AG04449 (cell line): ENCODE measurements at regions not wholly inside any gene's neighbourhood (a gene's known extent, or its start where the extent isn't known, plus 50 kb on each side); places are given as distances from the start of the nearest gene placed in this dataset.

Experiments
- CTCF ChIA-PET: fragments of 350-600 bp; formaldehyde crosslinking; extraction: SDS; loops from one replicate; lab custom pipeline; 2021; ENCODE audit warnings: antibody characterized with exemption; lab: Yijun Ruan, JAX
- POLR2A ChIA-PET: fragments of 400-600, 350-600 bp; formaldehyde crosslinking; extraction: SDS; loops from one replicate; lab custom pipeline; 2020; ENCODE audit warnings: antibody characterized with exemption, inconsistent platforms; lab: Yijun Ruan, JAX
- DNase-seq: peaks from one replicate; pipeline ENCODE4 v3.0.0-alpha.2; 2010; ENCODE audit warnings: low read depth, low spot score
- H3K4me3 ChIP-seq: 2 replicates; pipeline ENCODE4 v1.5.1; 2011; ENCODE audit warnings: low read depth, mild to moderate bottlenecking, control low read depth, low read length
- TF ChIP-seq, protein P1 (sequence below): IDR thresholded peaks from one replicate; pipeline ENCODE4 v1.5.1; 2011; ENCODE audit warnings: mild to moderate bottlenecking, moderate library complexity, low read length, control low read depth, inconsistent platforms; ENCODE audit not compliant: insufficient read depth; ENCODE audit errors: missing control alignments

DNA sequence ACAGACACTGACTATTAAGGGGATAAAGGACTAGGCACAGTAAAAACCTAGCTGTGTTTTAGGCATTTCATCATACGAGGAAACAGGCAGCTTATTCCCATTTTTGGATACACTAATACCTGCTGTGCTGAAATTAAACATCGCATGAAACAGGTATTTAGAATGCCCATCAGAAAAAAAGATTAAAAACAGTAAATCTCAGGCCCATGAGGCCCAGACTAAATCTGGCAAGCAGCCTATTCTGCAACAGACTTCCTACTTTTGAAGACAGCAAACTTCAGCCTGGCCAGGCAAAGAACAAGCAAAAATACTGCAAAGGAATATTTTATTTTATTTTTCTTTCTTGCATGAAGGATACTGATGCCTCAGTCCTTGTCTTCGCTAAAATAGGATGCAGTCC is 240.2 kb downstream of the LMO4 start:
- POLR2A ChIA-PET, result no interaction called here
- CTCF ChIA-PET, result no interaction called here
- DNase-seq, result no peak
- H3K4me3 ChIP-seq, result no peak overlapping the region
- TF ChIP-seq, protein P1, sequence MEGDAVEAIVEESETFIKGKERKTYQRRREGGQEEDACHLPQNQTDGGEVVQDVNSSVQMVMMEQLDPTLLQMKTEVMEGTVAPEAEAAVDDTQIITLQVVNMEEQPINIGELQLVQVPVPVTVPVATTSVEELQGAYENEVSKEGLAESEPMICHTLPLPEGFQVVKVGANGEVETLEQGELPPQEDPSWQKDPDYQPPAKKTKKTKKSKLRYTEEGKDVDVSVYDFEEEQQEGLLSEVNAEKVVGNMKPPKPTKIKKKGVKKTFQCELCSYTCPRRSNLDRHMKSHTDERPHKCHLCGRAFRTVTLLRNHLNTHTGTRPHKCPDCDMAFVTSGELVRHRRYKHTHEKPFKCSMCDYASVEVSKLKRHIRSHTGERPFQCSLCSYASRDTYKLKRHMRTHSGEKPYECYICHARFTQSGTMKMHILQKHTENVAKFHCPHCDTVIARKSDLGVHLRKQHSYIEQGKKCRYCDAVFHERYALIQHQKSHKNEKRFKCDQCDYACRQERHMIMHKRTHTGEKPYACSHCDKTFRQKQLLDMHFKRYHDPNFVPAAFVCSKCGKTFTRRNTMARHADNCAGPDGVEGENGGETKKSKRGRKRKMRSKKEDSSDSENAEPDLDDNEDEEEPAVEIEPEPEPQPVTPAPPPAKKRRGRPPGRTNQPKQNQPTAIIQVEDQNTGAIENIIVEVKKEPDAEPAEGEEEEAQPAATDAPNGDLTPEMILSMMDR, result no peak

DNA sequence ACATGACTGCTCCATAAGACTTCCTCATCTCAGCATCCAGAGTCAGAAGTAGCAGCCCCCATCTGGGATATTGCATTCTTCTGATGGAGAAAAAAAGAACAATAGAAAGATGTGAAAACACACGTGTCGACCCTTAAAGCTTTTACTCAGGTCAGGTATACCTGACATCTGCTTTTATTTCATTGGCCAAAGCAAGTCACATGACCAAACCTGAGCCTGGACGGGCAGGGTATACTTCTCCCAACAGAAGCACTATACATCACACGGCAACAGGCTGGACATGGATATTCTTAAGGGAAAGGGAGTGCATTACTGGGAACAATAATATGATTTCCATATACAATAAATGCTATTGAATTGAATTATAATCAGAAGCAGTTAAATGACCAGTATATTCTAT is 243.3 kb downstream of the LMO4 start:
- CTCF ChIA-PET, result no interaction called here
- POLR2A ChIA-PET, result no interaction called here
- TF ChIP-seq, protein P1, result no peak
- no peak for DNase-seq
- no peak overlapping the region for H3K4me3 ChIP-seq

DNA sequence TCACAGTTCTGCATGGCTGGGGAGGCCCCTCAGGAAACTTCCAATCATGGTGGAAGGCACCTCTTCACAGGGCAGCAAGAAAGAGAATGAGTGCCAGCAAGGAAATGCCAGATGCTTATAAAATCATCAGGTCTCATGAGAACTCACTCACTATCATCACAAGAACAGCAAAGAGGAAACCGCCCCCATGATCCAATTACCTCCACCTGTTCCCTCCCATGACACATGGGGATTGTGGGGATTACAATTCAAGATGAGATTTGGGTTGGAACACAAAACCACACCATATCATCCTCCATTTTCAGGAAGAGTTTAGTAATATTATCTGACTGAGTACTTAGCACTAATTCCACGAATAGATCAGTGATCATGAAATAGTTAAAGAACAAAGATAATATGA is 244.2 kb downstream of the LMO4 start:
- no peak overlapping the region for H3K4me3 ChIP-seq
- TF ChIP-seq, protein P1, result no peak
- POLR2A ChIA-PET, result no interaction called here
- CTCF ChIA-PET, result no interaction called here
- DNase-seq, result no peak

DNA sequence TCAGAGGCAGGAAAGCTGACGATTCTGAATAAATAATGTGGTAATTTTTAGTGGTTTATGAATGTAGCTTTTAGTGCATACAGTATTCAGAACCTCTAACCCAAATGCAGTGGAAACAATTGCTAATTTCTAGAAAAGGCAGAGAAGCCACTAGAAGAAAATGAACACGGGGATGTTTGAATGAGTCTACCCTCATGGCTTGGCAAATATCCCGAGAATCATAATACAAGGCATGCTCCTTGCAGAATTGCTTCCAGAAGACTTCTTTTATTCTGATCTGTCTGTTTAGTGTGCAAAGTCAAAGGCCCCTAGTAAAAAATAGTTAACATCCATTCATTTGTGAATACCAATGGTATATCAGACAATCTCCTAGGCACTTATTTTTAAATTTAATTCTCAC is 246.8 kb downstream of the LMO4 start:
- TF ChIP-seq, protein P1, result no peak
- no peak overlapping the region for H3K4me3 ChIP-seq
- DNase-seq, result no peak
- POLR2A ChIA-PET, result no interaction called here
- CTCF ChIA-PET, result no interaction called here

DNA sequence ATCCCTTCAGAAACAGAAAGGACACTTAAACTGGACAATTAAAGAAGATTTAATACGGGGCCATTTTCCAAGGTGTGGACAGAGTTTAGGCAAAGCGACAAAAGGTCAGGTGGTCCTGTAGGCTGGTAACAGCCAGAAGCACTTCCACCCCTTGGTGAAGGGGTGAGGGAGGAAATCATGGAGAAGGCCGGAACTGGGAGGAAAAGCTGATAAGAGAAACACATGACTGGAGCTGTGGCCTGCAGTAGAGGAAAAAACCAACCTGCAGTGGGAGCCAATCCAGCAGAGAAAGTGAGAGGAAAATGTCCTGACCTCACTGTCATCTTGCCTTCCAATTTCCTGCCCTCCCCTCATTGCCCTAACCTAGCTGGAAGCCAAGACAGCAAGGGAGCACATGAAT is 249.8 kb downstream of the LMO4 start:
- H3K4me3 ChIP-seq, result no peak overlapping the region
- ChIA-PET CTCF (no interaction called here), POLR2A (no interaction called here)
- DNase-seq, result no peak
- TF ChIP-seq, protein P1, result no peak

DNA sequence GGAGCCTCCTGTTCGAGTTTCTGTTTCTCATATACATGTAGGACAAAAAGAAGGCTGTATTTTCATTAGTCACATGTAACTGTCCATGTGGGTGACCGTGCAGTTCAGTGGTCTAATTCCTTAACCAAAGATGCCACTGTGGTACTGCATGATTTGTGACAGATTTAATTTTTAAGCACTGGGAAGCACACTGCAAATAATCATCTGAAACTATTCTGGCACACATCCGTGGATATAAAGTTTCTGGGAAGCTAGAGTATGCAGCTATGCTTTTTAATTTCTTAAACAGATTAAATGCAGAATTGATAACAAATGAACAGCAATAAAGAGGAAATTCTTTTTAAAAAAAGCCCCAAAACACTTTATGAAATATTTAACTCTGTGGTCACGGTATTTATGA is 254.8 kb downstream of the LMO4 start:
- POLR2A ChIA-PET, result no interaction called here
- TF ChIP-seq, protein P1, result no peak
- H3K4me3 ChIP-seq, result no peak overlapping the region
- no peak for DNase-seq
- CTCF ChIA-PET, result no interaction called here
